ENCODE measurements at regions not wholly inside any gene's neighbourhood (a gene's known extent, or its start where the extent isn't known, plus 50 kb on each side); places are given as distances from the start of the nearest gene placed in this dataset.

DNA sequence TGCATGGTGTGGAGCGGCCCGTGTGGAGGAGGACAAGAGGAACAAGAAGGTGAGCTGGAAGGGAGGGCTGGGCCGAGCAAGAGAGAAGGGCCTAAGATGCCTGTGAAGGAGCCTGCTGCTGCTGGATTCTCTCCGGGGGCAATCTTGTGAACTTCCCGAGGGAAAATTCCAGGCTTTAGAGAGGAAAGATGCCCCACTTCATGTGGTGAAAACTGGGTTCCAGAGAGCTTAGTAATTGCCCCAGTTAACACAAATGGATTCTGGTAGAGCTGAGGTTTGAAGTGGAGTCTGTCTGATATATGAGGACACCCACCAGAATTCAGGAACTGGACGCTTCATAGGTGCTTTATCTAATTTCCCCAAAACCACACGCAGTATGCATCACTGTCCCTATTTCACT lies 114.1 kb upstream of the ZMIZ1 start:
- no peak for DNase-seq (ENCODE audit: extremely low read depth, low read depth)
- H3K4me3 ChIP-seq (replicated peaks; ENCODE audit: low read depth, low read length), result no peak overlapping the region
- TF ChIP-seq, protein P1, sequence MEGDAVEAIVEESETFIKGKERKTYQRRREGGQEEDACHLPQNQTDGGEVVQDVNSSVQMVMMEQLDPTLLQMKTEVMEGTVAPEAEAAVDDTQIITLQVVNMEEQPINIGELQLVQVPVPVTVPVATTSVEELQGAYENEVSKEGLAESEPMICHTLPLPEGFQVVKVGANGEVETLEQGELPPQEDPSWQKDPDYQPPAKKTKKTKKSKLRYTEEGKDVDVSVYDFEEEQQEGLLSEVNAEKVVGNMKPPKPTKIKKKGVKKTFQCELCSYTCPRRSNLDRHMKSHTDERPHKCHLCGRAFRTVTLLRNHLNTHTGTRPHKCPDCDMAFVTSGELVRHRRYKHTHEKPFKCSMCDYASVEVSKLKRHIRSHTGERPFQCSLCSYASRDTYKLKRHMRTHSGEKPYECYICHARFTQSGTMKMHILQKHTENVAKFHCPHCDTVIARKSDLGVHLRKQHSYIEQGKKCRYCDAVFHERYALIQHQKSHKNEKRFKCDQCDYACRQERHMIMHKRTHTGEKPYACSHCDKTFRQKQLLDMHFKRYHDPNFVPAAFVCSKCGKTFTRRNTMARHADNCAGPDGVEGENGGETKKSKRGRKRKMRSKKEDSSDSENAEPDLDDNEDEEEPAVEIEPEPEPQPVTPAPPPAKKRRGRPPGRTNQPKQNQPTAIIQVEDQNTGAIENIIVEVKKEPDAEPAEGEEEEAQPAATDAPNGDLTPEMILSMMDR (IDR thresholded peaks at IDR 0.05; ENCODE audit: low read depth, low read length, missing control alignments), result no peak

DNA sequence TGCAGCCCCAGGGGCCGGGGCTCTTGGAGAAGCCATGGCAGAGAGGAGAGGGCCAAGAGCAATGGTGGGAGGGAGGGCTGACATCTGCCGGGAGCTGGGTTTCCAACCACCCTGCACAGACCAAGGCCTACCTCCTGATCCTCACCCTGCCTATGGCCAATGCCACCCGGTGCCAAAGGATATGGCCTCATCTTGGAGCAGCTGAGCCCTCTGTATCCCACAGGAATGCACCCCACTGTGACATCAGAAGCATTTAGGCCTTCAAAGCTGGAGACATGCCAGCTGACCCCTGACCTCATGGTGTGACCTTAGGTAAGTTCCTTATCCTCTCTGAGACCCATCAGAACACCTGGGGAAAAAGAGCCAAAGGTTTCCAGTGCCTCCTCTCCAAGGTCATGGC lies 113.6 kb upstream of the ZMIZ1 start:
- DNase-seq (ENCODE audit: extremely low read depth, low read depth), result no peak
- no peak overlapping the region for H3K4me3 ChIP-seq (replicated peaks; ENCODE audit: low read depth, low read length)
- TF ChIP-seq, protein P1 (IDR thresholded peaks at IDR 0.05; ENCODE audit: low read depth, low read length, missing control alignments), result no peak

DNA sequence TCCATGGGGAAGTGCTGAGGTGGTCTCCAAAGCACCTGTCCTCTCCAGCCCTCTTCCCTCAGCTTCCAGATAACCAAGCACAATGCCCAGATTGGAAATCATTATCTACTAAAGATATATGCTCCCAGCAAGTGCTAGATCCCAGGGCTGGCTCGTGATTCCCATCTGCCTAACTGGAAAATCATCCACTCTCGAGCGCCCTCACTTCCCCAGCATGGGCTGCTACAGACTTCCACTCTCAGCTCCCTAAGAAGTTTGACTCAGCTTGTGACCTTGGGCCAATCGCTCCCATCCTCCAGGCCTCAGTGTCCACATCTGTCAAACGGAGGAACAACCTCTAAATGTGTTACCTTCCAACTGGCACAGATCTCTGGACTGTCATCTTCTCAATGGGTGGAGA lies 112.4 kb upstream of the ZMIZ1 start:
- DNase-seq (ENCODE audit: extremely low read depth, low read depth), result no peak
- H3K4me3 ChIP-seq (replicated peaks; ENCODE audit: low read depth, low read length), result no peak overlapping the region
- TF ChIP-seq, protein P1 (IDR thresholded peaks at IDR 0.05; ENCODE audit: low read depth, low read length, missing control alignments), result no peak

DNA sequence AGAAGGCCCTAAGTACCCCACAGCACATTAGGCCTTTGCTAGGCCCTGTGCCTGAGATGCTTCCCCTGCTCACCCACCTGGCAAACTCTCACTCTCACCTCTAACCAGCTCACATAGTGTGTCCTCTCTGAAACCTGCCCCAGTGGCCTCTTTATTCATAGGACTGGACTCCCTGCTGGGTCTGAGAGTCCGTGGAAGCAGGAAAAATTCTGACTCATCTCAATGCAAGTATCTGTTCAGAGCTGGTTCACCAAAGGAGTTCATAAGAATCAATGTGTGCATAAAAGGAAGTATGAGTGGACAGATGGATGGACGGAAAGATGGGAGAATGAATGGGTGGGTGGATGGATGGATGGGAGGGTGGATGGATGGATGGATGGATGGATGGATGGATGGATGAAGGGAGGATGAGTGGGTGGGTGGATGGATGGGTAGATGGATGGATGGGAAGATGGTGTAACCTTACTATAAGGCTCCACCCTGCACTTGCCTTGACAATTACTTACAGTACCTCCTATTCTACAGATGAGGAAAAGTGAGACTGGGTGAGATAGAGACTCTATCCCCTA lies 111.2 kb upstream of the ZMIZ1 start:
- TF ChIP-seq, protein P1 (IDR thresholded peaks at IDR 0.05; ENCODE audit: low read depth, low read length, missing control alignments), result no peak
- no peak for DNase-seq (ENCODE audit: extremely low read depth, low read depth)
- no peak overlapping the region for H3K4me3 ChIP-seq (replicated peaks; ENCODE audit: low read depth, low read length)

DNA sequence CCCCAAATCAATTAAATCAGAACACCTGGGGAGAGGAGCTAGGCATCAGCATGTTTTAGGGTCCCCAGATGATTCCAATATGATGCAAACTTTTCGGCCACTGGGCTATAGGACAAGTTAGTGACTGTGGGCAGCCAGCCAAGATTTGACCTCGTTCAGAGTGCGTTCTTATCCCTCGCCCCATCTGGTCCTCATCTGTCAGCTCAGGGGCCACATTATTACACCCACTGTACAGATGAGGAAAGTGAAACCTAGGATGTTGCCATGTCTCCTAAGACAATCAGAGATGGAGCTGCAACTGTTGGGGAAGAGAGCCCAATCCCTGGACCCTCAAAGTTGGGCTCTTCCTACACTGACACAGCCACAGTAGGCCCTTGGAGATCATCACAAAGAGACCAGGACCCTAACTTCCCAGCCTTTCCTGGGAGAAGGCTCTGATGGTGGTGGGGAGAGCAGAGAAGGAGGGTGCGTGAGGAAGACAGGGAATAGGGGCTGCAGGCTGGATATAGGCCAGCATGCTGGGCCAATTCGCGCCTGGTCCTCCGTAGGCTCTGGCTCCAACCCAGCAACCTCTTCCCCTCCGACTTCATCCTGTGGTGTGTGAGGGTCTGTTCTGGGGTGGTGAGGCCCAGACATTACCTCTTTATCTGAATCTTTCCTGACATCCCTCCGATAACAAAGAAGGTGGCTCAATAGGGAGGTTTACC lies 109.4 kb upstream of the ZMIZ1 start:
- DNase-seq (ENCODE audit: extremely low read depth, low read depth), result no peak
- no peak overlapping the region for H3K4me3 ChIP-seq (replicated peaks; ENCODE audit: low read depth, low read length)
- TF ChIP-seq, protein P1 (IDR thresholded peaks at IDR 0.05; ENCODE audit: low read depth, low read length, missing control alignments), result no peak

DNA sequence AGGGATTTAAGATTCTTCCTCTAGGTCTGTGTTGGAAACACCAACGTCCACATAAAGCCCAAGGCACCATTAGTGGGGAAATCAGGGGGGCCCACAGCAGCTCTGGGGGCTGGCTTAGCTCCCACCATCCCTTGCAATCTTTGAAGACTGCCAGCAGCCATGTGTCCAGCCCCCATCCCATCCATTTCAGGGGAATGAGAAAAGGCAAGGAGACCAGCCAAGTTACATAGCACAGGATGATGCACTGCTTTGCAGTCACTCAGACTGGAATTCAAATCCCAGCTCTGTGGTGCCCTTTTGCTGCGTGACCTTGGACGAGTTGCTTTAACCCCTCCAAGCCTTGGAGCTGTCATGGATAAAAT lies 108.9 kb upstream of the ZMIZ1 start:
- TF ChIP-seq, protein P1 (IDR thresholded peaks at IDR 0.05; ENCODE audit: low read depth, low read length, missing control alignments), result no peak
- no peak overlapping the region for H3K4me3 ChIP-seq (replicated peaks; ENCODE audit: low read depth, low read length)

More for the DNA sequence above, 108.9 kb upstream of the ZMIZ1 start:
- DNase-seq (ENCODE audit: extremely low read depth, low read depth), result no peak
